Spinal cord (tissue), 9 donors: ENCODE measurements at regions not wholly inside any gene's neighbourhood (a gene's known extent, or its start where the extent isn't known, plus 50 kb on each side); places are given as distances from the start of the nearest gene placed in this dataset.
A peak's percentile ranks its signal among the peaks of the same experiment; 100 is the strongest.

Experiments used
- DNase-seq, 6 donors: peaks; one replicate each; pipeline versions ENCODE4 v3.0.0 to v3.0.0-alpha.2; 2013 to 2015; ENCODE audit warnings: low spot score in 6 of 6, low read depth in 4 of 6
- H3K27ac ChIP-seq: one replicate; pipeline ENCODE4 v1.5.1; 2013; ENCODE audit warnings: low read depth, low read length, control low read depth
- H3K27me3 ChIP-seq: one replicate; pipeline ENCODE4 v1.6.1; 2013; ENCODE audit warnings: low read length; ENCODE audit not compliant: control insufficient read depth, insufficient read depth
- H3K36me3 ChIP-seq: one replicate; pipeline ENCODE4 v1.6.1; 2013; ENCODE audit warnings: low read length; ENCODE audit not compliant: control insufficient read depth, insufficient read depth
- H3K4me1 ChIP-seq: one replicate; pipeline ENCODE4 v1.6.1; 2013; ENCODE audit warnings: low read length; ENCODE audit not compliant: control insufficient read depth, insufficient read depth
- H3K4me3 ChIP-seq: one replicate; pipeline ENCODE4 v1.5.1; 2013; ENCODE audit warnings: low read depth, low read length, control low read depth
- H3K9me3 ChIP-seq: one replicate; pipeline ENCODE4 v1.6.1; 2013; ENCODE audit warnings: low read length; ENCODE audit not compliant: control insufficient read depth, insufficient read depth
- WGBS: methylation state at CpG from one replicate; pipeline ENCODE4 v1.1.5; 2013; ENCODE audit warnings: missing lambda C conversion rate; ENCODE audit not compliant: insufficient coverage; 5-methylcytosine and 5-hydroxymethylcytosine counted together
- donor health status: healthy.

GRCh38 chr1:191163621-191164020 lies 686.0 kb upstream of the BRINP3 start:
- Histone ChIP-seq H3K36me3 (no peaks in the 10 kb centered on the region), H3K27me3 (no peaks in the 10 kb centered on the region), H3K27ac (no peak overlapping the region), H3K4me1 (no peaks in the 10 kb centered on the region), H3K9me3 (no peaks in the 10 kb centered on the region), H3K4me3 (no peak overlapping the region)
- no peak for DNase-seq

- Histone ChIP-seq H3K27me3 (no peaks in the 10 kb centered on the region), H3K27ac (no peak overlapping the region), H3K9me3 (no peaks in the 10 kb centered on the region), H3K4me3 (no peak overlapping the region), H3K36me3 (no peaks in the 10 kb centered on the region), H3K4me1 (no peaks in the 10 kb centered on the region)
- DNase-seq, result no peak
- no CpG with 5 or more reads among the region's 1 CpG for WGBS
Observed at GRCh38 chr1:191174298-191174697, 696.6 kb upstream of the BRINP3 start.

GRCh38 chr1:191176131-191176530 lies 698.5 kb upstream of the BRINP3 start:
- Histone ChIP-seq H3K36me3 (no peaks in the 10 kb centered on the region), H3K27me3 (no peaks in the 10 kb centered on the region), H3K27ac (no peak overlapping the region), H3K9me3 (no peaks in the 10 kb centered on the region), H3K4me3 (no peak overlapping the region), H3K4me1 (no peaks in the 10 kb centered on the region)
- no CpG with 5 or more reads among the region's 1 CpG for WGBS
- DNase-seq, result no peak

- WGBS, result no CpG with 5 or more reads among the region's 2 CpGs
- H3K4me3 ChIP-seq, result no peak overlapping the region
- H3K27me3 ChIP-seq, result no peaks in the 10 kb centered on the region
- H3K4me1 ChIP-seq, result no peaks in the 10 kb centered on the region
- H3K9me3 ChIP-seq, result no peaks in the 10 kb centered on the region
- DNase-seq, result no peak
- H3K27ac ChIP-seq, result no peak overlapping the region
- H3K36me3 ChIP-seq, result no peaks in the 10 kb centered on the region
Observed at GRCh38 chr1:191206513-191207207, 729.0 kb upstream of the BRINP3 start.

GRCh38 chr1:191222206-191222605 lies 744.5 kb upstream of the BRINP3 start:
- H3K4me1 ChIP-seq, result no peaks in the 10 kb centered on the region
- no CpG with 5 or more reads among the region's 5 CpGs for WGBS
- peaks cover 2% of the 10 kb centered on the region for H3K9me3 ChIP-seq
- no peaks in the 10 kb centered on the region for H3K36me3 ChIP-seq
- no peaks in the 10 kb centered on the region for H3K27me3 ChIP-seq
- peak in 1 of 6 donors; percentile 16 for DNase-seq
- no peak overlapping the region for H3K4me3 ChIP-seq
- no peak overlapping the region for H3K27ac ChIP-seq

GRCh38 chr1:191240925-191241324 lies 763.3 kb upstream of the BRINP3 start:
- no peaks in the 10 kb centered on the region for H3K4me1 ChIP-seq
- H3K27me3 ChIP-seq, result no peaks in the 10 kb centered on the region
- no peak for DNase-seq
- no peak overlapping the region for H3K27ac ChIP-seq
- H3K9me3 ChIP-seq, result peaks cover 2% of the 10 kb centered on the region
- H3K36me3 ChIP-seq, result no peaks in the 10 kb centered on the region
- no peak overlapping the region for H3K4me3 ChIP-seq
- WGBS, result no CpG with 5 or more reads among the region's 3 CpGs

- Histone ChIP-seq H3K36me3 (no peaks in the 10 kb centered on the region), H3K27ac (no peak overlapping the region), H3K4me3 (no peak overlapping the region), H3K4me1 (no peaks in the 10 kb centered on the region), H3K27me3 (no peaks in the 10 kb centered on the region), H3K9me3 (peaks cover 11% of the 10 kb centered on the region)
- WGBS, result no CpG with 5 or more reads among the region's 3 CpGs
- no peak for DNase-seq
Observed at GRCh38 chr1:191255354-191256054, 777.8 kb upstream of the BRINP3 start.

GRCh38 chr1:191256917-191257316 lies 779.3 kb upstream of the BRINP3 start:
- no CpG with 5 or more reads among the region's 1 CpG for WGBS
- peaks cover 8% of the 10 kb centered on the region for H3K9me3 ChIP-seq
- no peak overlapping the region for H3K27ac ChIP-seq
- DNase-seq, result no peak
- H3K4me3 ChIP-seq, result no peak overlapping the region
- no peaks in the 10 kb centered on the region for H3K36me3 ChIP-seq
- no peaks in the 10 kb centered on the region for H3K4me1 ChIP-seq
- H3K27me3 ChIP-seq, result no peaks in the 10 kb centered on the region

GRCh38 chr1:191260056-191260455 lies 782.4 kb upstream of the BRINP3 start:
- H3K27me3 ChIP-seq, result no peaks in the 10 kb centered on the region
- H3K4me3 ChIP-seq, result no peak overlapping the region
- H3K9me3 ChIP-seq, result peaks cover 3% of the 10 kb centered on the region
- no peak overlapping the region for H3K27ac ChIP-seq
- DNase-seq, result peak in 1 of 6 donors; percentile 15
- H3K36me3 ChIP-seq, result no peaks in the 10 kb centered on the region
- H3K4me1 ChIP-seq, result no peaks in the 10 kb centered on the region
- WGBS, result no CpG with 5 or more reads among the region's 1 CpG

GRCh38 chr1:191261111-191261510 lies 783.4 kb upstream of the BRINP3 start:
- no peak for DNase-seq
- Histone ChIP-seq H3K4me3 (no peak overlapping the region), H3K36me3 (no peaks in the 10 kb centered on the region), H3K4me1 (no peaks in the 10 kb centered on the region), H3K9me3 (no peaks in the 10 kb centered on the region), H3K27ac (no peak overlapping the region), H3K27me3 (no peaks in the 10 kb centered on the region)
- no CpG with 5 or more reads among the region's 4 CpGs for WGBS
